Epithelial cell of esophagus (primary cell): ENCODE measurements at regions not wholly inside any gene's neighbourhood (a gene's known extent, or its start where the extent isn't known, plus 50 kb on each side); places are given as distances from the start of the nearest gene placed in this dataset.

ENCODE experiments used
- DNase-seq: peaks from one replicate; pipeline ENCODE4 v3.0.0; 2010; ENCODE audit warnings: low read depth
- H3K4me3 ChIP-seq: 2 replicates; pipeline ENCODE4 v1.5.1; 2011; ENCODE audit warnings: mild to moderate bottlenecking, low read length, control low read depth
- CTCF ChIP-seq: IDR thresholded peaks from 2 replicates; pipeline ENCODE4 v1.5.1; 2011; ENCODE audit warnings: low read depth, mild to moderate bottlenecking, low read length, control low read depth, inconsistent platforms; ENCODE audit not compliant: insufficient read depth; ENCODE audit errors: missing control alignments

- H3K4me3 ChIP-seq: no peak overlapping the region
- no peak for TF ChIP-seq CTCF
- DNase-seq: no peak
These were observed 81.4 kb upstream of the HABP2 start for GRCh38 chr10:113471241-113471996.

GRCh38 chr10:113473011-113473410, 79.8 kb upstream of the HABP2 start:
- TF ChIP-seq CTCF: no peak
- no peak for DNase-seq
- no peak overlapping the region for H3K4me3 ChIP-seq

GRCh38 chr10:113473851-113474250, 79.0 kb upstream of the HABP2 start:
- no peak overlapping the region for H3K4me3 ChIP-seq
- no peak for TF ChIP-seq CTCF
- no peak for DNase-seq

GRCh38 chr10:113474752-113475151, 78.1 kb upstream of the HABP2 start:
- H3K4me3 ChIP-seq: no peak overlapping the region
- no peak for TF ChIP-seq CTCF
- no peak for DNase-seq

- DNase-seq: peak; percentile 64
- H3K4me3 ChIP-seq: no peak overlapping the region
- TF ChIP-seq CTCF: peak; percentile 19
These were observed 77.5 kb upstream of the HABP2 start for GRCh38 chr10:113475381-113475807.

GRCh38 chr10:113476191-113476590, 76.7 kb upstream of the HABP2 start:
- no peak overlapping the region for H3K4me3 ChIP-seq
- DNase-seq: no peak
- no peak for TF ChIP-seq CTCF

GRCh38 chr10:113476673-113477072, 76.2 kb upstream of the HABP2 start:
- DNase-seq: no peak
- no peak overlapping the region for H3K4me3 ChIP-seq
- TF ChIP-seq CTCF: no peak
